Gastroesophageal sphincter (tissue), 3 donors: ENCODE measurements at regions not wholly inside any gene's neighbourhood (a gene's known extent, or its start where the extent isn't known, plus 50 kb on each side); places are given as distances from the start of the nearest gene placed in this dataset.

ENCODE experiments used
- EP300 ChIP-seq: sonication (generic); formaldehyde crosslinking; IDR thresholded peaks from one replicate; pipeline ENCODE4 v1.6.1; 2017; ENCODE audit warnings: antibody characterized with exemption, mild to moderate bottlenecking
- POLR2A ChIP-seq, 2 donors: fragments of 450-650 bp; IDR thresholded peaks; one replicate each; pipeline ENCODE4 v1.6.1; 2017; ENCODE audit warnings: antibody characterized with exemption in 2 of 2, mild to moderate bottlenecking in 2 of 2, moderate library complexity in 1 of 2
- POLR2AphosphoS5 ChIP-seq: sonication (generic); formaldehyde crosslinking; IDR thresholded peaks from one replicate; pipeline ENCODE4 v1.6.1; 2017; ENCODE audit warnings: antibody characterized with exemption
- TF ChIP-seq, protein P1 (sequence below), 4 experiments: fragments of 200-600 bp in 2 of 4; fragments of 450-650 bp in 2 of 4; sonication (generic) in 1 of 4; IDR thresholded peaks; one replicate each; pipeline ENCODE4 v1.5.1; 2017 to 2019; ENCODE audit warnings: antibody characterized with exemption in 4 of 4, mild to moderate bottlenecking in 2 of 4, moderate library complexity in 2 of 4

DNA sequence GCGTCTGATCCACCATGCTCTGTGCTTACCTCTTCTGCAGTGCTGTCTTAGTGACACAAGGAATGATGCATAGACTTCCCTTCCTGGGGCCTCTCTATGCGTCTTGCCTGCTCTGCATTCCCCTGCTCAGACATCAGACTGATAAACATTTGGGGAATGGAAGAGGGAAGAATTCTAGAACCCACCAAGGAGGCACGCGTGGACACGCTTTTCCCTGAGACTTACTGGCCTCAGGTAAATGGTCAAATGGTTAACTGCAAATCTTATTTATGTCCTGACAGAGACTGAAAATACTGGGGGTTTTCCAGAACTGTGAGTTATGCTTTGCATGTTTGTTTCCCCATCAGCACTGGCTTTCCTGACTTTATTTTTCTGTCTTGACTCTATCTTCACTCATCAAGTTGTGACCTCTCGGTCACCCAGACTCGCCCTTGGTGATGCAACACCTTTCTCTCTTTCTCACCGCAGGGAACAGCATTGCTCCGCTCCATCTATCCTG is 285.9 kb upstream of the FZD8 start:
- TF ChIP-seq, protein P1, sequence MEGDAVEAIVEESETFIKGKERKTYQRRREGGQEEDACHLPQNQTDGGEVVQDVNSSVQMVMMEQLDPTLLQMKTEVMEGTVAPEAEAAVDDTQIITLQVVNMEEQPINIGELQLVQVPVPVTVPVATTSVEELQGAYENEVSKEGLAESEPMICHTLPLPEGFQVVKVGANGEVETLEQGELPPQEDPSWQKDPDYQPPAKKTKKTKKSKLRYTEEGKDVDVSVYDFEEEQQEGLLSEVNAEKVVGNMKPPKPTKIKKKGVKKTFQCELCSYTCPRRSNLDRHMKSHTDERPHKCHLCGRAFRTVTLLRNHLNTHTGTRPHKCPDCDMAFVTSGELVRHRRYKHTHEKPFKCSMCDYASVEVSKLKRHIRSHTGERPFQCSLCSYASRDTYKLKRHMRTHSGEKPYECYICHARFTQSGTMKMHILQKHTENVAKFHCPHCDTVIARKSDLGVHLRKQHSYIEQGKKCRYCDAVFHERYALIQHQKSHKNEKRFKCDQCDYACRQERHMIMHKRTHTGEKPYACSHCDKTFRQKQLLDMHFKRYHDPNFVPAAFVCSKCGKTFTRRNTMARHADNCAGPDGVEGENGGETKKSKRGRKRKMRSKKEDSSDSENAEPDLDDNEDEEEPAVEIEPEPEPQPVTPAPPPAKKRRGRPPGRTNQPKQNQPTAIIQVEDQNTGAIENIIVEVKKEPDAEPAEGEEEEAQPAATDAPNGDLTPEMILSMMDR (IDR thresholded peaks at IDR 0.05): no peak
- TF ChIP-seq EP300 (no peak), POLR2A (IDR thresholded peaks at IDR 0.05) (no peak), POLR2AphosphoS5 (no peak)
